GM23248 (cell line): ENCODE measurements at regions not wholly inside any gene's neighbourhood (a gene's known extent, or its start where the extent isn't known, plus 50 kb on each side); places are given as distances from the start of the nearest gene placed in this dataset.

Source experiments
- DNase-seq: peaks from one replicate; pipeline ENCODE4 v3.0.0-alpha.2; 2015
- H2AFZ ChIP-seq: fragments of 200-600 bp; sonication (generic); 2 replicates; pipeline ENCODE4 v1.6.1; 2016; ENCODE audit warnings: antibody characterized with exemption
- H3F3A ChIP-seq: fragments of 200-600 bp; sonication (generic); 2 replicates; pipeline ENCODE4 v1.6.1; 2016; ENCODE audit warnings: mild to moderate bottlenecking, antibody characterized with exemption, mixed run types; ENCODE audit not compliant: insufficient read depth
- H3K27ac ChIP-seq: fragments of 200-600 bp; sonication (generic); 2 replicates; pipeline ENCODE4 v1.5.1; 2016; ENCODE audit warnings: mild to moderate bottlenecking
- H3K27me3 ChIP-seq: fragments of 200-600 bp; sonication (generic); replicated peaks from 2 replicates; pipeline ENCODE4 v1.6.1; 2016; ENCODE audit warnings: mild to moderate bottlenecking; ENCODE audit not compliant: insufficient read depth
- H3K36me3 ChIP-seq: fragments of 200-600 bp; sonication (generic); 2 replicates; pipeline ENCODE4 v1.6.1; 2016; ENCODE audit warnings: low read depth, mild to moderate bottlenecking
- H3K4me1 ChIP-seq: fragments of 200-600 bp; sonication (generic); 2 replicates; pipeline ENCODE4 v1.6.1; 2016; ENCODE audit warnings: mild to moderate bottlenecking; ENCODE audit not compliant: insufficient read depth
- H3K4me2 ChIP-seq: fragments of 200-600 bp; sonication (generic); one replicate; pipeline ENCODE4 v1.6.1; 2016; ENCODE audit warnings: mild to moderate bottlenecking; ENCODE audit not compliant: unreplicated experiment
- H3K4me3 ChIP-seq: fragments of 200-600 bp; sonication (generic); 2 replicates; pipeline ENCODE4 v1.5.1; 2016; ENCODE audit warnings: mild to moderate bottlenecking
- H3K79me2 ChIP-seq: fragments of 200-600 bp; sonication (generic); 2 replicates; pipeline ENCODE4 v1.6.1; 2016; ENCODE audit warnings: mild to moderate bottlenecking; ENCODE audit not compliant: insufficient read depth
- H3K9ac ChIP-seq: fragments of 200-600 bp; sonication (generic); 2 replicates; pipeline ENCODE4 v1.6.1; 2016; ENCODE audit warnings: mild to moderate bottlenecking
- H3K9me2 ChIP-seq: fragments of 200-600 bp; sonication (generic); 2 replicates; pipeline ENCODE4 v1.6.1; 2016; ENCODE audit warnings: mixed run types, mild to moderate bottlenecking, moderate library complexity; ENCODE audit not compliant: insufficient read depth
- H3K9me3 ChIP-seq: fragments of 200-600 bp; sonication (generic); one replicate; pipeline ENCODE4 v1.6.1; 2017; ENCODE audit warnings: low read depth
- H4K20me1 ChIP-seq: fragments of 200-600 bp; sonication (generic); 2 replicates; pipeline ENCODE4 v1.6.0; 2016; ENCODE audit not compliant: insufficient read depth
- EZH2 ChIP-seq: fragments of 200-600 bp; sonication (generic); IDR thresholded peaks from 2 replicates; pipeline ENCODE4 v1.6.1; 2018; ENCODE audit warnings: antibody characterized with exemption, mild to moderate bottlenecking; ENCODE audit not compliant: insufficient read depth, poor library complexity, severe bottlenecking
- EZH2phosphoT487 ChIP-seq: fragments of 200-600 bp; sonication (generic); IDR thresholded peaks from 2 replicates; pipeline ENCODE4 v1.6.1; 2018; ENCODE audit warnings: antibody characterized with exemption, moderate library complexity, mild to moderate bottlenecking, low read depth; ENCODE audit not compliant: insufficient read depth
- WGBS, 2 experiments: methylation state at CpG; one replicate each; pipeline ENCODE4 v1.1.6; 2015 to 2017; ENCODE audit warnings: low lambda C conversion rate in 2 of 2, low coverage in 1 of 2; ENCODE audit errors: missing lambda C conversion rate in 2 of 2; 5-methylcytosine and 5-hydroxymethylcytosine counted together
- in situ Hi-C: fragments of 300-500 bp; cut with MboI; formaldehyde crosslinking; loops from 2 replicates; pipeline ENCODE4 v1.15.0; 2020

DNA sequence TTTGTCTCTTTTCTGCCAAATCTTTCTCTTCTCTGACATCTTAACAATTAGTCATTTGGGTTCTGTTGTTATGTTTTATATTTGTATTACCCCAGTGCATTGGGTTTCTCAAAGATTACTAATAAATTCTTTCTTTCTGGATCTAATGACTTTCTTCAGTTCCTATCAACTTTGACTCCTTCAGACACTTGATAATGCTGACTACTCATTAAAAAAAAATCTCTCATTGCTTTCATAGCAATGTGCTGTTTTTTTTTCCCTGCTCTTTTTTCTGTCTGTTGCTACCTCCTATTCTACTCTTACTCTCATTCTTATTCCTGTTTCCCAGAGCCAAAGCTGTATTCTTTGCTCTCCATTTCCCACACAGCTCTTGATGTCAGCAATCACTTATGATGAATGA lies 81.3 kb upstream of the MAP3K7 start:
- TF ChIP-seq EZH2 (no peak), EZH2phosphoT487 (no peak)
- Histone ChIP-seq H3K9me2 (no peaks in the 10 kb centered on the region), H3K79me2 (no peaks in the 10 kb centered on the region), H3F3A (no peaks in the 10 kb centered on the region), H3K27me3 (no peaks in the 10 kb centered on the region), H3K9me3 (no peaks in the 10 kb centered on the region), H3K27ac (no peak overlapping the region), H3K9ac (no peak overlapping the region), H2AFZ (no peak overlapping the region), H3K4me3 (no peak overlapping the region), H3K36me3 (no peaks in the 10 kb centered on the region), H3K4me2 (no peak overlapping the region), H3K4me1 (no peaks in the 10 kb centered on the region), H4K20me1 (no peaks in the 10 kb centered on the region)
- in situ Hi-C loops = no loop called here
- no peak for DNase-seq

DNA sequence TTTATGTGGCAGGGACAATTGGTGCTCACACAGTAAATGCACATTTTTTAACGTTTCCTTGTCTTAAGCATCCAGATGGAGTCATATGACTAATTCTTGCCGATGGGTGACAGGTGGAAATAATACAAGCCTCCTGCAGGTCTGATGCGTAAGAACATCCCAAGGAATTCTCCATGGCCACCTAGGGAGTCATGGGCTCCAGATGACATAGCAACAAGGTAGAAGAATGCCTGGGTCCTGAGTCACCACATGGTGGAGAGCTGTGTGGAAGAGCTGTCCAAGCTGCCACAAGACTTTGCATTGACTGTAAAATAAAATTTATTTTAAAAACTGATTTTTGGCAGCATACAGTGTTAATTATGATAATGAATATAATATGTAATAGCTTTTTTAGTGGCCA lies 77.0 kb upstream of the MAP3K7 start:
- no peak overlapping the region for H3K9ac ChIP-seq
- H4K20me1 ChIP-seq = no peaks in the 10 kb centered on the region
- no peaks in the 10 kb centered on the region for H3K9me2 ChIP-seq
- H3K36me3 ChIP-seq = no peaks in the 10 kb centered on the region
- no peak overlapping the region for H2AFZ ChIP-seq
- TF ChIP-seq EZH2phosphoT487 = no peak
- no peak for TF ChIP-seq EZH2
- H3K4me3 ChIP-seq = no peak overlapping the region
- in situ Hi-C loops = no loop called here
- no peaks in the 10 kb centered on the region for H3K4me1 ChIP-seq
- 16 to 22% methylated on average over 3 of the region's 3 CpGs for WGBS, 2 experiments
- no peaks in the 10 kb centered on the region for H3K79me2 ChIP-seq
- H3K9me3 ChIP-seq = no peaks in the 10 kb centered on the region
- no peaks in the 10 kb centered on the region for H3K27me3 ChIP-seq
- no peak for DNase-seq
- H3F3A ChIP-seq = no peaks in the 10 kb centered on the region
- no peak overlapping the region for H3K27ac ChIP-seq
- H3K4me2 ChIP-seq = no peak overlapping the region

DNA sequence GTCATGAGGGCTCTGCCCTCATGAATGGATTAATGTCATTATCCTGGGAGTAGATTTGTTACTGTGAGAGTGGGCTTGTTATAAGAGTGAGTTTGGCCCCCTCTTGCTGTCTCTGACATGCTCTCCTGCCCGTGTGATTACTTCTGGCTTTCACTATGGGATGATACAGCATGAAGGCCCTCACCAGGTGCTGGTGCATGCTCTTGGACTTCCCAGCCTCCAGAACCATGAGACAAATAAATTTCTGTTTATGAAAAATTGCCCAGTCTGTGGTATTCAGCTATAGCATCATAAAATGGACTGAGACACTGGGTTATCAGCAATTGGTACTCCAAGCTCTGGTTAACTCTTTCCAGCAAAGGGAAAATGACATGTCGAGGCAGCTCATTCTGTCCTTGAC lies 76.2 kb upstream of the MAP3K7 start:
- no peaks in the 10 kb centered on the region for H3K79me2 ChIP-seq
- H3K4me2 ChIP-seq = no peak overlapping the region
- no peaks in the 10 kb centered on the region for H4K20me1 ChIP-seq
- no peaks in the 10 kb centered on the region for H3K9me3 ChIP-seq
- H3K9ac ChIP-seq = no peak overlapping the region
- in situ Hi-C loops = no loop called here
- TF ChIP-seq EZH2 (no peak), EZH2phosphoT487 (no peak)
- no peaks in the 10 kb centered on the region for H3K27me3 ChIP-seq
- H3K4me3 ChIP-seq = no peak overlapping the region
- H3K36me3 ChIP-seq = no peaks in the 10 kb centered on the region
- no peak for DNase-seq
- no peak overlapping the region for H3K27ac ChIP-seq
- H2AFZ ChIP-seq = no peak overlapping the region
- H3K9me2 ChIP-seq = no peaks in the 10 kb centered on the region
- H3F3A ChIP-seq = no peaks in the 10 kb centered on the region
- WGBS, 2 experiments = 4 to 12% methylated on average over 2 of the region's 2 CpGs
- H3K4me1 ChIP-seq = no peaks in the 10 kb centered on the region

DNA sequence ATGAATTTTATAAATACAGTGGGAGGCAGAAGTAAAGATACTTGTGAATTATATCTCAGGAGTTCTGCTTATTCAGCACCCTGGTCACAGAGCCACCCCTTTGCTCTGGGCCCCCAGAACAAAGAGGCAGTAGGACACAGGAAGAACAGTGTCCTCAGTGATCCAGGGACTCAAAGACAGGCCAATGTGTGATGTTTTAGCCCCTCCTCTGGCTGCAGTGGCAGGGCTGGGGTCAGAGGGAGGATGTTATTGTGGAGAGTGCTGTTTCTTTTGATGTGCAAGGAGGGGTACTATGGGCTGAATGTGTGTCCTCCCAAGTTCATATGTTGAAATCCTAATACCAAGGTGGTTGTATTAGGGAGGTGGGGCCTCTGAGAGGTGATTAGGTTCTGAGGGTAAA lies 74.1 kb upstream of the MAP3K7 start:
- Histone ChIP-seq H2AFZ (no peak overlapping the region), H3K27ac (no peak overlapping the region), H3F3A (no peaks in the 10 kb centered on the region), H3K9me3 (no peaks in the 10 kb centered on the region), H3K9me2 (no peaks in the 10 kb centered on the region), H3K79me2 (no peaks in the 10 kb centered on the region), H3K27me3 (no peaks in the 10 kb centered on the region), H3K4me1 (no peaks in the 10 kb centered on the region), H4K20me1 (no peaks in the 10 kb centered on the region), H3K36me3 (no peaks in the 10 kb centered on the region), H3K4me3 (no peak overlapping the region), H3K9ac (no peak overlapping the region), H3K4me2 (no peak overlapping the region)
- TF ChIP-seq EZH2 = no peak
- no peak for TF ChIP-seq EZH2phosphoT487
- in situ Hi-C loops = no loop called here
- no peak for DNase-seq

DNA sequence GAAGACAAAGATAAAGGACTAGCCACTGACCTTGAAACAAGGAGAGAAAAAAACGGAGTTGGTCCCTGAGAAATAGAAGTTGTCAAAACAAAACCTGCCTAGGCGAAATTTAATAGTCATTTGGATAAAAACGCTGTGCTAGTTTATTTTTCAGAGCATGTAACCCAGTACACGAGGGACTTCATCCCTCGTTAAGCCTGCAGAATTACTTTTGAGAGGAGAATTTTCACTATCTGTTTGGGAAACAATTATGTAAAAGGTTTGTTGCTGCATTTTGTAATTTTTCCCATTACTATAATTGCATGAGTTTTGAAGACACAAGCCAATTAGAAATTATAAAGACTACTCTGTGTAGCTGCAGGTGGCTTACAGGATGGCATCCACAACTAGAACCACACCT lies 71.6 kb upstream of the MAP3K7 start:
- Histone ChIP-seq H3K9me2 (no peaks in the 10 kb centered on the region), H3K27ac (no peak overlapping the region), H3K9ac (no peak overlapping the region), H3K4me1 (no peaks in the 10 kb centered on the region), H3K4me3 (no peak overlapping the region), H3K4me2 (no peak overlapping the region), H4K20me1 (no peaks in the 10 kb centered on the region), H3K79me2 (no peaks in the 10 kb centered on the region), H3F3A (no peaks in the 10 kb centered on the region), H2AFZ (no peak overlapping the region), H3K27me3 (no peaks in the 10 kb centered on the region), H3K9me3 (no peaks in the 10 kb centered on the region), H3K36me3 (no peaks in the 10 kb centered on the region)
- TF ChIP-seq EZH2 = no peak
- no peak for TF ChIP-seq EZH2phosphoT487
- 14 to 18% methylated on average over 5 of the region's 5 CpGs for WGBS, 2 experiments
- in situ Hi-C loops = no loop called here
- no peak for DNase-seq
